ENCODE measurements at regions not wholly inside any gene's neighbourhood (a gene's known extent, or its start where the extent isn't known, plus 50 kb on each side); places are given as distances from the start of the nearest gene placed in this dataset.

DNA sequence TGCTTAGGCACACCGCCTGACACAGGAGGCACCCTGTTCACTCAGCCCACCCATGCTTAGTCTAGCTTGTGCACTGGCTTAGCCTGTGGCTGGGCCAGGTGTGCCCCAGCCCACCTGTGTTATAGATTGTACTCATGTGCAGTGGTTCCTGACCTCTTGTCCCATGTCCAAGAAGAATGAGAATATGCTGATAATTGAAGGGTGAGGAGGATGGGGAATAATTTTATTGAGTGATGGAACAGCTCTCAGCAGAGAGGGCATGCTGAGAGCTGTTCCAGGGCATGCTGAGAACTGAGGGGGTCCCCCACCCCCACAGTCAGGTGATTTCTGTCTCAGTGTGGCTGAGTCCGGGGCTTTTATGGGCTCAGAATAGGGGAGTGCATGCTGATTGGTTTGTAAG lies 395.9 kb downstream of the FUT8 start:
- H3K27ac ChIP-seq, result no peak overlapping the region
- TF ChIP-seq, protein P1, sequence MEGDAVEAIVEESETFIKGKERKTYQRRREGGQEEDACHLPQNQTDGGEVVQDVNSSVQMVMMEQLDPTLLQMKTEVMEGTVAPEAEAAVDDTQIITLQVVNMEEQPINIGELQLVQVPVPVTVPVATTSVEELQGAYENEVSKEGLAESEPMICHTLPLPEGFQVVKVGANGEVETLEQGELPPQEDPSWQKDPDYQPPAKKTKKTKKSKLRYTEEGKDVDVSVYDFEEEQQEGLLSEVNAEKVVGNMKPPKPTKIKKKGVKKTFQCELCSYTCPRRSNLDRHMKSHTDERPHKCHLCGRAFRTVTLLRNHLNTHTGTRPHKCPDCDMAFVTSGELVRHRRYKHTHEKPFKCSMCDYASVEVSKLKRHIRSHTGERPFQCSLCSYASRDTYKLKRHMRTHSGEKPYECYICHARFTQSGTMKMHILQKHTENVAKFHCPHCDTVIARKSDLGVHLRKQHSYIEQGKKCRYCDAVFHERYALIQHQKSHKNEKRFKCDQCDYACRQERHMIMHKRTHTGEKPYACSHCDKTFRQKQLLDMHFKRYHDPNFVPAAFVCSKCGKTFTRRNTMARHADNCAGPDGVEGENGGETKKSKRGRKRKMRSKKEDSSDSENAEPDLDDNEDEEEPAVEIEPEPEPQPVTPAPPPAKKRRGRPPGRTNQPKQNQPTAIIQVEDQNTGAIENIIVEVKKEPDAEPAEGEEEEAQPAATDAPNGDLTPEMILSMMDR (conservative IDR thresholded peaks at IDR 0.05), result no peak
- TF ChIP-seq ZFX (IDR thresholded peaks at IDR 0.05), result no peak

DNA sequence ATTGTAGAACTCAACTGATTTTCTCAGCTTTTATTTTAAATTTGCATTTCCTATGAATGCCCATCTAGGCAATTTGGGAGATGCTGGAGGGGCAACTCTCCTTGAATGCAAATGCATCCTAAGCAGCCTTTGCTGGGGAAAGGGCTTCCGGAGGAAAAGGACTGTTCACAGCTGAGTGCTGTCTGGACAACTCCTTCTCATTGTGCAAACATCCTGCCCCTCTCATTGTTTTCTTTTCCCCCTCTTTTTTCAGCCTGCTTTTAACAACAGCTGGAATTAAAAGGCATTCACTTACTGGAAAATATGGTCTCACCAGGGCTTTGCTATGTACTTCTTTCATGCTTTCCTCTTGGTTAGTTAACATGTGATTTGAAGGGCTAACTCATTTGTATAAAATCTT lies 397.8 kb downstream of the FUT8 start:
- no peak overlapping the region for H3K27ac ChIP-seq
- no peak for TF ChIP-seq ZFX (IDR thresholded peaks at IDR 0.05)
- TF ChIP-seq, protein P1 (conservative IDR thresholded peaks at IDR 0.05), result no peak

DNA sequence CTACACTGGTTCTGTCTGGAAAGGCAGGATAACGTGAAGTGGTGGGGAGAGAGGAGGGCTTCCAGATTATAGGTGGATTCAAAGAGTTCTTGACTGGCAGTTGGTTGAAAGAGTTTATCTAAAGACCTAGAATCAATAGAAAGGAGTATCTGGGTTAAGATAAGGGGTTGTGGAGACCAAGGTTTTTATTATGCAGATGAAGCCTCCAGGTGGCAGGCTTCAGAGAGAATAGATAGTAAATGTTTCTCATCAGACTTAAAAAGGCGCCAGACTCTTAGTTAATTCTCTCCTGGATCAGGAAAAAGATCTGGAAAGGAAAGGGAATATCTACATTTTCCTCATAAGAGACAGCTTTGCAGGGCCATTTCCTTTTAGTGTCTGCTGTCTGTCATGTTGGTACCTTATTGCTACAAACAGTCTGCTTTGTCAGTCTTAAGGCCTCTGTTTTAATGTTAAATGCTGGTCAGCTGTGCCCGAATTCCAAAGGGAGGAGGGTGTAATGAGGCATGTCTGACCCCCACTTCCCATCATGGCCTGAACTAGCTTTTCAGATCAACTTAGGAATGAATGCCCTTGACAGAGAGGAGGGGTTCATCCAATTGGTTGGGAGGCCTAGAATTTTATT lies 401.3 kb downstream of the FUT8 start:
- TF ChIP-seq ZFX (IDR thresholded peaks at IDR 0.05), result no peak
- TF ChIP-seq, protein P1 (conservative IDR thresholded peaks at IDR 0.05), result peak; percentile 10
- H3K27ac ChIP-seq, result no peak overlapping the region

DNA sequence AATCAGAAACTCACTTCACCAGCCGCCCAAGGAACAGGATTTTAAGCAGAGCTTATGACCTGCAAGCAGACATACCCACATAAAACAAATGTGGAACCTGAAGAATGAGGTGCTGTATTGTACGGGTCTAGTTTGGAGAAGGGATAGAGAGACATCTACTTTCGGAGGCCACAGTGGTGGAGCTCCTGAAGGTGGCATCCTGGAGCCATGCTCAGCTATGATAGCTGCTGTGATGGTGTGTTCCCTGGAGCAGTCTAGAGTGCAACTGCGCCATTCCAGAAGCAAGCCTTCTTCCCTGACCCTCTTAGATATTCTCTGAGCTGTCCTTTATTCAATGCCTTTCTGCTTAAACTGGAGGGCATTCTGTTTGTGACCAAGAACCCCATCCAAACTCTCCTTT lies 402.6 kb downstream of the FUT8 start:
- no peak for TF ChIP-seq ZFX (IDR thresholded peaks at IDR 0.05)
- TF ChIP-seq, protein P1 (conservative IDR thresholded peaks at IDR 0.05), result no peak
- no peak overlapping the region for H3K27ac ChIP-seq

DNA sequence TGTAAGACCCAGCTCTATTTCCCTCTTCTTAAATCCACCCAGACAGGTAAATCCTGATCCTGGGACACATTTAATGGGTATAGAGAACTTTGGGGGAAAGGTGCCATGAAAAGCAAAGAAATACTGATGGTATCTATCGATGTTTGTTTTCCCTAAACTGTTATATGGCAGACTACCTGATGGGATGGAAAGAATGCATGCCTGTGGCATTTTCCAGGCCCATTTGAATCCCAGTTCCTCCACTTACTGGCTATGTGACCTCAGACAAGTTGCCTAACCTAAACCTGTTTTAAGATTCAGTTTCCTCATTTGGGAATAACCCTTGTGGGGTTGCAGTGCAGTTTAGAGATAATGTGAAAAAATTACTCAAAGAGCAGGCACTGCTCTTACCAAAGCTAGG lies 404.5 kb downstream of the FUT8 start:
- no peak for TF ChIP-seq ZFX (IDR thresholded peaks at IDR 0.05)
- peak overlapping the region; percentile 18; the same call in 1 of the 2 replicates for H3K27ac ChIP-seq

DNA sequence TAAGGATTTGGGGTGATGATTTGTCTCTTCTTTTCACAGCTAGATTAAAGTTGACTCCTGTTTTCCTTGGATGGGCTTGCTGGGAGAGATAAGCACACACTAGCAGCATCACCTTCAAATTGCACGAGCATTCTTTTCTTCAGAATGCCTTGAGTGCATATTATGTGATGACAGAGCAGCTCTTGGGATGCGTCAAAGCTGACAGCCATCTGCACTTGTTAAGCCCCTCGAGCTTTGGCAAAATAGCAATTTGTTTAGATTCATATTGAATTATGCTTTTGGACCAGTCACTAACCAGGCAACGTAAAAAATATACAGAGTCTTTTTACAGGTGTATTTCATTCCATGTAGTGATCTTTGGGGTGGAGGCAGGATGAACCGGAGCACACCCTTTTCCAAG lies 407.0 kb downstream of the FUT8 start:
- no peak overlapping the region for H3K27ac ChIP-seq
- TF ChIP-seq, protein P1 (conservative IDR thresholded peaks at IDR 0.05), result no peak
- no peak for TF ChIP-seq ZFX (IDR thresholded peaks at IDR 0.05)

DNA sequence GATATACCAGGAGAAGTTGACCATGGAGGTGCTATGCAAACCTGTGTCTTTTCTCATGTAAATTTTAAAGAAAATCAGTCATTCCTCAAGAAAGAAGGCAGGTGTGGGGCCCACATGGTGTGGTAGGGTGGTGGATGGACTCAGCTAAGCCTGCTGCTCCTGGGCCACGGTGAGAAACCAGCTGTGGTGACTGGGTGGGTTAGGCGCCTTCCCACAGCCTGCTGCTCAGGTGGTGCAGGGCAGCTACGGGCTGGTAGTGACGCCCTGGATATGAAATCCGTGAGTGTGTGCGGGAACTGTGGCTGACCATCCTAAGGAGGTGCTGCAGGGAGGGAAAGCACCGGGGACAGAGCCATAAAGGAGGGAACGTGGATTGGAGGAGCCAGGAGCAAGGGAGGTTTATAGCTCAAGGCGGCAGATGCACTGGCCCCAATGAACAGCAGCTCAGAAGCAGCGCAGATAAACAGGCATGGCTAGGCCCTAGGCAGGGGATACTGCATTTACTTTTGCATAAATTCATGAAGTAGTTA lies 408.8 kb downstream of the FUT8 start:
- TF ChIP-seq ZFX (IDR thresholded peaks at IDR 0.05), result no peak
- TF ChIP-seq, protein P1 (conservative IDR thresholded peaks at IDR 0.05), result no peak
- no peak overlapping the region for H3K27ac ChIP-seq
